ENCODE measurements at regions not wholly inside any gene's neighbourhood (a gene's known extent, or its start where the extent isn't known, plus 50 kb on each side); places are given as distances from the start of the nearest gene placed in this dataset.
A peak's percentile ranks its signal among the peaks of the same experiment; 100 is the strongest.

GRCh38 chr11:95717314-95717713 is 72.3 kb downstream of the FAM76B start:
- no peak for DNase-seq (ENCODE audit: low spot score)

- DNase-seq (ENCODE audit: low spot score): no peak
Measured at GRCh38 chr11:95716266-95716665, 73.3 kb downstream of the FAM76B start.

GRCh38 chr11:95715777-95716241 is 73.8 kb downstream of the FAM76B start:
- DNase-seq (ENCODE audit: low spot score): peak; percentile 90

DNA sequence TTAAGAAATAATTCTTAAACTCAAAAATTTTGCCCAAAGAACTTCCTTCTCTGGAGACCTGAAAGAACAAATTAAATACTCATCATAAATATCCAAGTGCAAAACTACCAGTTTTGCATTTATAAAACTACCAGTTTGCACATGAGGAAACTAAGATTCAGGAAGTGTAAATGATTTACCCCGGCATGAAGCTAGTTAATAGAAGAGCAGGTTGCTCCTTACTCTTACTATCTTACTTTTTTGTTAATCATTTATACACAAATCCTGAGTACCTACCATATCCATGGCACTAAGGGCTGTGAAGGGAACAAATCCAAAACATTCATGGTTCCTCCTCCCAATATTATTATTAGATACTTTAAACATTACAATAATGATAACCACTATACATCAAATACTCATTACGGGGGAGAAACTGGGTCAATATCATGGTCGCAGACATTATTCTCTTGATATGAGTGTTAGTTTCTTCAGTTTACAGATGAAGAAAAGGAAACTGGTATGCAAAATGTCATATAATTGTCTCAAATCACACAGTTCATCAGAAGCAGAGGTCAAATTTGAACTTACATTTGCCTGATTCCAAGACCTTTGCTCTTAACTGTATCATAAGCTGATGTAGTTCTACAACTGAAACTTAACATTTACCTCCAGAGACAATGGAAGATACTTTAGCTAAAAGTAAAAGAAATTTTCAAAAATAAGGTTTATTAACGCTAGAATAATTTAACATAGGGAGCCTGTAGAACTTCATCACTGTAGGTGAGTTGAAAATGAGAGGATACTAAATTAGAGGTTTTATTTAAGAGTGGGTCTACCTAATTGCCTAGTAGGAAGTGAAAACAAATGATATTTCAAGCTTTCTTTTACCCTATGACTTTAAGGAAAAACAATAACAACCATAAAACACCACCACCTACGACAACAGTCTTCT is 74.5 kb downstream of the FAM76B start:
- DNase-seq (ENCODE audit: low spot score): no peak

- no peak for DNase-seq (ENCODE audit: low spot score)
Measured at GRCh38 chr11:95713428-95713827, 76.2 kb downstream of the FAM76B start.

DNA sequence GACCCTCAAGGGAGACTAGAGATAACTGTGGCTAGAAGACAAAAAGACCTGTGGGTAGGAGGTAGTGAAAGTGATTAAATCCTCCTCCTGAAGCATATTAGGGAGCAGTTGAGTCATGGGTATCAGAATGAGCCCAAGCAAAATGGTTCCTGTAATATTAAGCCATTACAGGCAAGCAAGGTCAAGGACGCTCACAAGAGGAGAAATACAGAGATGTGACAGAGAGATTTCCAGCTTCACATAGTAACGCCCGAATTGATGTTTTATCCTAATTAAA is 77.7 kb downstream of the FAM76B start:
- no peak for DNase-seq (ENCODE audit: low spot score)

- DNase-seq (ENCODE audit: low spot score): peak; percentile 36
Measured at GRCh38 chr11:95711162-95711944, 78.2 kb downstream of the FAM76B start.

GRCh38 chr11:95708681-95709080 is 80.9 kb downstream of the FAM76B start:
- no peak for DNase-seq (ENCODE audit: low spot score)

DNA sequence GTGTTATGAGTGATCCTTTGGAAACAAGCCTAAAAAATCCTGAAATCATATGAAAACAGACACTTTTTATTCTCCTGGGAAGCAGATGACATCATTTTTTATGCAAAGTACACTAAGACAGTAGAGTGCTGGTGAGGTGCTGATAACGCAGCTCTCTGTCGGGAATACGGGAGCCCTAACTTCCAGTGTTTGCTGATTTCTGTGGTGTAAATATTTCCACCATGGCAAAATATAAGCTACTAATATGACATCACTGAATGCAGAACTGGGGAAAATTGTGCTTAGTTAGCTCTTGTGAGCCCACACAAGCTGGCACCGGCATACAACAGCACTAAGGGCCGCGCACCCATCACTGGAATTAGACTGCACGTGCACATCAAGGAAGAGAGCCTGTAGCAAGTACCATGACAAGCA is 82.6 kb downstream of the FAM76B start:
- DNase-seq (ENCODE audit: low spot score): no peak

GRCh38 chr11:95705485-95706124 is 84.0 kb downstream of the FAM76B start:
- DNase-seq (ENCODE audit: low spot score): peak; percentile 86

DNA sequence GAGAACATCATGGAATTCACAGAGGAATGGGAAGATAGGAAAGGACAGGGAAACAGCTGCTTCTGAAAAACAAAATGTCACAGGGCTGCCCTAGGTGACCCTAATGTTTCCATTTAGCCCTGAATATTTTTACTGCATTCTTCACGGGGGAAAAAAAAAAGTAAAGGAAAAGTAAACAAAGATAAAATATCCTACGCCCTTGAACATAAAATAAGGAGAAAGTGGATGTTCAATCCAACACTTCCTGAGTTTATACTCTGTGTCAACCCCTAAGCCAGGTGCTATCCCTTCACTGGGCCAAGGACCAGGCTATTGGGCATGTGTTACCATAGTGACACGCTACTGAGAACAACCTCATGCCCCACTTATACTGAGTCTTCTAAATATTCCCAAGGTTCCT is 84.7 kb downstream of the FAM76B start:
- DNase-seq (ENCODE audit: low spot score): no peak

DNA sequence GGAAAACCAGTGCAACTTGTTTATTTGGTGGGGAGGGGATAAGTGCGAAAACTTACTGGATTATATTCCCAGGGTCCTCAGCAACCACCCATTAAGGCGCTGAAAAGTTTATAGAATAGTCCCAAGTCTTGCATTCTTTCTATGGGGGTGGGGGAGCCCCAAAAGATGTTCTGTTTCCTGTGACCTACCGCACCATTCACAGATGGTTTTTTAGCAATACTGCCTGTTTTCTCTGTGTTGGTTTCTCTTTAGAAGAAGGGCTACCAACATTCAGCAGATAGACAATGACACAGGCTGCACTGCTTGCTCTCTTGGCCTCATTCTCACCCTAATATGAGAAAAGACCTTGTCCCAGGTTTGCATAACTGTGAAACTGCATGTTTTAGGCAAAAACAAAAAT is 86.5 kb downstream of the FAM76B start:
- DNase-seq (ENCODE audit: low spot score): no peak

GRCh38 chr11:95702526-95702925 is 87.1 kb downstream of the FAM76B start:
- DNase-seq (ENCODE audit: low spot score): no peak

- no peak for DNase-seq (ENCODE audit: low spot score)
Measured at GRCh38 chr11:95700471-95700817, 89.1 kb downstream of the FAM76B start.

DNA sequence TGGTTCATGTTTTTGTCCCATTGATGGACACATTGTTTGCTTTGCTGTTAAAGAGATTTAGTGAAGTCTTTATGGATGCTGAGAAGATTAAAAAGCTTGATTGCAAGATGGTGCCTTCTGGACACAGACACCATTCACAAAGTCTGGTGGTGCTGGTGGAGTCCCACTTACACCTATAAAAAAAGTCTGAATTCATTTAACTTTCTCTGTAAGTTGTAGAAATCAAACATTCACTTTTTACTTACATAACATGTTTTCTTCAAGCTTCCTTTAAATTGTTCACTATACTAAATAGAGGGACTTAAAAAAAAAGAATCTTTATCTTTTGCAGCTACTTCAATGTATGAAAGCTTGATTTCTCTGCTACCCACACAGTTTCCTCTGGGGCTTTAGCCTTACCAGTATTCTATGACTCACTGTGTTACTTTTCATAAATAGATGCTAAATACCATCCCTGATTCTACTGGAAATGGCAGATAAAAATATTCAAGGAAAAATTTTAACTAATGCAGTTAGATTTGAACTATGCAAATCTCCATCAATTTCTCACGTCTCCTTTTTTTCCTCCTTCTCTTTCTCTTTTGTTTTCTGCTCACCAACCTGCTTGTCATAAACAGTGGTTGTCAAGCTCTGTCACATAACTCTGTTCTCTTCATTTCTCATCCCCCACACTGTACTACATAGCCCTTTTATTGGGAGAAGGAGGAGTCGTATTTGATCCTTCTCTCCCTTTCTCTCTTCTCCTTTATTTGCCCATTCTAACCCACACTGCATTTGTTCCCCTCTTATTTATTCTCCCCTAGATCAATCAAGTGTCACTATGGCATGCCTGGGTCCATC is 89.7 kb downstream of the FAM76B start:
- DNase-seq (ENCODE audit: low spot score): no peak

DNA sequence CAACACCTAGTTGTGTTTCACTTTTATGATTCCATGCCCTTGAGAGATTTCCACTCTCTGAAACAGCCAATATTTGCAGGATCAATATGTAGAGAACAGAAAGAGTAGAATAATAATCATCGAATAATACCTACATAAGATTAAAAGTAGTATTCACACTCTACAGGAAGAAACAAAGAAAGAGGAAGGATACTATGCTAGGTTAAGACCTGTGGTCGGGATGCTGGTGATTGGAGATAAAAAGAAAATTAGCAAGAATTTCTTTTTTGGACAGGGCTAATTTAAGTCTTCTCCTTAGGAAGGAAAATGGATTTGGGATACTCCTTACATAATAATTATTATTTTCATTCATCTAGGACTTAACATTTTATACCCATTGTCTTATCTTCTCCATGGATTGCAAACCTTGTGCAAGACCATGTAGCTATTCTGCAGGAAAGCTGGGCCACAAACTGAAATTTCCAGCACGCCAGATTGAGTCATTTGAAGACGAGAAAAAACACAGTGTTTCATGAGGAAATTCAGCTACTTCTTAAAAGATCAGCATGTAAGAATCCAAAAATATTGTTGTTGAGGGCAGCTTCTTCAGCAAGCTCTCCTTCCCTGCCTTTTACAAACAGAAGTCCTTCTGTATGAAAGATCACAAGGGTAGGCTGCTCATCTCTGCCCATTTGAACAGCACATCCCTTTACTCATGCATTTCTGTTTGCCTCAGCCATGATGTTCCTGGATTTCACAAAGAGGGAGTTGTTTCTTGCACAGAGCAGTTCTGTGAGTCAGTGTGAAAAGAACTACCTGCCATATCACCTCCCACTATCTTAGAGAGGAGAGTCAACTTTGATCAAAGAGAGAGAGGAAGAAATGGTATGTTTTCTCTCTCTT is 90.7 kb downstream of the FAM76B start:
- no peak for DNase-seq (ENCODE audit: low spot score)

GRCh38 chr11:95697614-95698408 is 91.8 kb downstream of the FAM76B start:
- DNase-seq (ENCODE audit: low spot score): no peak

DNA sequence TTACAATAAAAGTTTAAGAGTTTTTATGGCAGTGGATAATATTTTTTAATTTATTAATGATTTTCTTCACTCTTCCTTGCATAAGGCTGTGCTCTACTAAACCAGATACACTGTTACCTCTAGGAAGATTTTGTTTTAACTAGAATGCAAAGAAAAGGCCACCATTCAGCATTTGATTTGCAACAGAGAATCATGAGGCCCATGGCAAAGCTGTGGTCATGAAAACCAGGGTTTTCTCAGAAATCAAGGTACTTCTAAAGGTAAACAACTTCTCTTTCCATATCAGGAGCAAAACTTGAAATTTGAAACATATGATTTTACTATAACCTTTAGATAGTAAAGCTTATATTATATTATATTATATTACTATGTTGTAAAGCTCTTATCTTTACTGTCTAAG is 94.4 kb downstream of the FAM76B start:
- no peak for DNase-seq (ENCODE audit: low spot score)

GRCh38 chr11:95693298-95693697 is 96.3 kb downstream of the FAM76B start:
- DNase-seq (ENCODE audit: low spot score): no peak
